NT2/D1 (cell line): ENCODE measurements at regions not wholly inside any gene's neighbourhood (a gene's known extent, or its start where the extent isn't known, plus 50 kb on each side); places are given as distances from the start of the nearest gene placed in this dataset.

Source experiments
- DNase-seq: peaks from one replicate; pipeline ENCODE4 v3.0.0-alpha.2; 2011; ENCODE audit warnings: low read depth, low spot score
- H3K27me3 ChIP-seq: 2 replicates; pipeline ENCODE4 v1.6.0; 2011; ENCODE audit warnings: mild to moderate bottlenecking; ENCODE audit not compliant: insufficient read length, insufficient read depth
- H3K36me3 ChIP-seq: 2 replicates; pipeline ENCODE4 v1.6.1; 2011; ENCODE audit warnings: mild to moderate bottlenecking, low read length, mixed read lengths; ENCODE audit not compliant: insufficient read depth, insufficient read length
- H3K4me1 ChIP-seq: 2 replicates; pipeline ENCODE4 v1.5.1; 2011; ENCODE audit not compliant: insufficient read depth, insufficient read length
- H3K4me3 ChIP-seq: 2 replicates; pipeline ENCODE4 v1.5.1; 2011; ENCODE audit warnings: low read depth; ENCODE audit not compliant: insufficient read length
- H3K9ac ChIP-seq: 2 replicates; pipeline ENCODE4 v1.6.0; 2011; ENCODE audit warnings: low read depth; ENCODE audit not compliant: insufficient read length
- H3K9me3 ChIP-seq: 2 replicates; pipeline ENCODE4 v1.5.1; 2011; ENCODE audit warnings: mild to moderate bottlenecking, low read length; ENCODE audit not compliant: insufficient read depth
- SUZ12 ChIP-seq: IDR thresholded peaks from 2 replicates; pipeline ENCODE4 v1.6.1; 2011; ENCODE audit not compliant: insufficient read length, insufficient read depth; ENCODE audit errors: extremely low read depth
- YY1 ChIP-seq: IDR thresholded peaks from 2 replicates; pipeline ENCODE4 v1.6.1; 2011; ENCODE audit not compliant: insufficient read length, insufficient read depth
- ZNF274 ChIP-seq: IDR thresholded peaks from 2 replicates; pipeline ENCODE4 v1.6.1; 2011; ENCODE audit warnings: mild to moderate bottlenecking, low read depth, low read length

- H3K4me3 ChIP-seq: no peak overlapping the region
- H3K36me3 ChIP-seq: no peaks in the 10 kb centered on the region
- TF ChIP-seq ZNF274: no peak
- no peak for TF ChIP-seq YY1
- no peak for TF ChIP-seq SUZ12
- H3K9me3 ChIP-seq: no peaks in the 10 kb centered on the region
- DNase-seq: no peak
- no peaks in the 10 kb centered on the region for H3K27me3 ChIP-seq
- H3K4me1 ChIP-seq: no peaks in the 10 kb centered on the region
- no peak overlapping the region for H3K9ac ChIP-seq
These were observed 119.7 kb upstream of the ZNF648 start for GRCh38 chr1:182181167-182181572.

- DNase-seq: no peak
- H3K9ac ChIP-seq: no peak overlapping the region
- H3K36me3 ChIP-seq: no peaks in the 10 kb centered on the region
- no peaks in the 10 kb centered on the region for H3K9me3 ChIP-seq
- no peak for TF ChIP-seq ZNF274
- TF ChIP-seq YY1: no peak
- no peak for TF ChIP-seq SUZ12
- no peaks in the 10 kb centered on the region for H3K4me1 ChIP-seq
- no peak overlapping the region for H3K4me3 ChIP-seq
- H3K27me3 ChIP-seq: no peaks in the 10 kb centered on the region
These were observed 113.9 kb upstream of the ZNF648 start for GRCh38 chr1:182175361-182175931.

GRCh38 chr1:182174513-182174855 lies 113.0 kb upstream of the ZNF648 start:
- DNase-seq: no peak
- Histone ChIP-seq H3K27me3 (no peaks in the 10 kb centered on the region), H3K36me3 (no peaks in the 10 kb centered on the region), H3K9ac (no peak overlapping the region), H3K9me3 (no peaks in the 10 kb centered on the region), H3K4me1 (no peaks in the 10 kb centered on the region), H3K4me3 (no peak overlapping the region)
- no peak for TF ChIP-seq YY1
- TF ChIP-seq SUZ12: no peak
- TF ChIP-seq ZNF274: no peak

- no peak for DNase-seq
- Histone ChIP-seq H3K27me3 (no peaks in the 10 kb centered on the region), H3K9ac (no peak overlapping the region), H3K9me3 (no peaks in the 10 kb centered on the region), H3K4me1 (no peaks in the 10 kb centered on the region), H3K36me3 (no peaks in the 10 kb centered on the region), H3K4me3 (no peak overlapping the region)
- TF ChIP-seq ZNF274 (no peak), SUZ12 (no peak), YY1 (no peak)
These were observed 112.4 kb upstream of the ZNF648 start for GRCh38 chr1:182173808-182174512.

GRCh38 chr1:182172699-182173098 lies 111.2 kb upstream of the ZNF648 start:
- Histone ChIP-seq H3K4me1 (no peaks in the 10 kb centered on the region), H3K9ac (no peak overlapping the region), H3K36me3 (no peaks in the 10 kb centered on the region), H3K27me3 (no peaks in the 10 kb centered on the region), H3K4me3 (no peak overlapping the region), H3K9me3 (no peaks in the 10 kb centered on the region)
- no peak for TF ChIP-seq YY1
- TF ChIP-seq ZNF274: no peak
- TF ChIP-seq SUZ12: no peak
- DNase-seq: no peak

- Histone ChIP-seq H3K36me3 (no peaks in the 10 kb centered on the region), H3K4me3 (no peak overlapping the region), H3K9me3 (no peaks in the 10 kb centered on the region), H3K27me3 (no peaks in the 10 kb centered on the region), H3K9ac (no peak overlapping the region), H3K4me1 (no peaks in the 10 kb centered on the region)
- no peak for DNase-seq
- TF ChIP-seq SUZ12 (no peak), ZNF274 (no peak), YY1 (no peak)
These were observed 109.5 kb upstream of the ZNF648 start for GRCh38 chr1:182170891-182171461.

GRCh38 chr1:182169203-182169602 lies 107.7 kb upstream of the ZNF648 start:
- no peak for DNase-seq
- Histone ChIP-seq H3K4me3 (no peak overlapping the region), H3K4me1 (no peaks in the 10 kb centered on the region), H3K9me3 (no peaks in the 10 kb centered on the region), H3K36me3 (no peaks in the 10 kb centered on the region), H3K27me3 (no peaks in the 10 kb centered on the region), H3K9ac (no peak overlapping the region)
- no peak for TF ChIP-seq ZNF274
- no peak for TF ChIP-seq YY1
- no peak for TF ChIP-seq SUZ12
